ENCODE measurements at regions not wholly inside any gene's neighbourhood (a gene's known extent, or its start where the extent isn't known, plus 50 kb on each side); places are given as distances from the start of the nearest gene placed in this dataset.

DNA sequence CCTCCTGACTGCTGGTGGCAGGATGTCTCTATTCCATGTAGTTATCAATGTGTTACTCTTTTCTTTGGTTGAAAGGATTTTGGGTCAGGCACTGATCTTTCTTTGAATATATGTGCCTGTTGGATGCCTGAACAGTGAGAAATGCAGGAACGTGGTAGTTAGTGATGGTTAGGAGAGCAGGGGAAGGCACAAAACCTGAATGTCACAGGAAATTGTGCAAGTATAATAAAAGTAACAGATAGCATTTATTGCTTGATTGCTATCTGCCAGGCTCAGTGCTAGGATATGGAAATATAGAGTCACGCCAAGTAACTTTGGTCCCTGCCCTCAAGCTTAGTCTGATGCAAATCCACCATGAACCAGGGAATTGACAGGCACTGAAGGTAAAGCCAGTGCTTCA, 219.8 kb upstream of the FAT1 start:
- H3K18ac ChIP-seq (ENCODE audit: extremely low read depth, low read length), result no peak overlapping the region
- DNase-seq (ENCODE audit: low read depth in 1 of 2, low spot score in 2 of 2) (no peak), FAIRE-seq (no peak)
- no peak overlapping the region for H3K56ac ChIP-seq (replicated peaks; ENCODE audit: insufficient read length, low read depth, low read length)
- H4K5ac ChIP-seq (ENCODE audit: insufficient read length, low read depth, low read length), result no peak overlapping the region
- H3K4me2 ChIP-seq (ENCODE audit: insufficient read depth in 1 of 2, low read depth in 2 of 2, low read length in 2 of 2), result no peak overlapping the region
- no peaks in the 10 kb centered on the region for H3K79me2 ChIP-seq (ENCODE audit: control insufficient read depth in 1 of 2, insufficient read depth in 2 of 2, low read length in 2 of 2)
- H3K36me3 ChIP-seq (ENCODE audit: control insufficient read depth in 2 of 4, insufficient read depth in 4 of 4, low read length in 3 of 4), result no peaks in the 10 kb centered on the region
- H3K4me3 ChIP-seq (ENCODE audit: extremely low read depth in 1 of 4, insufficient read depth in 2 of 4, low read depth in 3 of 4, low read length in 4 of 4), result no peak overlapping the region
- H3K23me2 ChIP-seq (ENCODE audit: low read depth, low read length), result no peaks in the 10 kb centered on the region
- no peak overlapping the region for H4K8ac ChIP-seq (ENCODE audit: extremely low read depth, insufficient read depth, low read length)
- H3K27me3 ChIP-seq (replicated peaks in 1 of 4; ENCODE audit: control insufficient read depth in 3 of 4, extremely low read depth in 1 of 4, insufficient read depth in 3 of 4, low read length in 3 of 4), result no peaks in the 10 kb centered on the region
- H2BK20ac ChIP-seq (ENCODE audit: low read length), result no peak overlapping the region
- no peak overlapping the region for H2BK12ac ChIP-seq (ENCODE audit: low read depth, low read length)
- H3K4ac ChIP-seq (replicated peaks; ENCODE audit: insufficient read length, low read depth, low read length), result no peak overlapping the region
- no peak overlapping the region for H2BK5ac ChIP-seq (ENCODE audit: low read depth, low read length)
- H2BK120ac ChIP-seq (replicated peaks; ENCODE audit: low read depth, low read length), result no peak overlapping the region
- POLR2A ChIA-PET (ENCODE audit: partially characterized antibody), result interaction anchor here (0.9 kb wide), 1 partner anchor 10 kb away, joined by 3 read pairs; no protein-coding TSS in a partner anchor
- no peak overlapping the region for H3K14ac ChIP-seq (ENCODE audit: insufficient read length)
- H4K91ac ChIP-seq (replicated peaks; ENCODE audit: insufficient read length, low read length), result no peak overlapping the region
- no peak overlapping the region for H3K9ac ChIP-seq (replicated peaks in 1 of 4; ENCODE audit: extremely low read depth in 1 of 4, low read depth in 3 of 4, low read length in 3 of 4)
- H3K79me1 ChIP-seq (ENCODE audit: low read depth, low read length), result no peaks in the 10 kb centered on the region
- no peaks in the 10 kb centered on the region for H4K20me1 ChIP-seq (replicated peaks in 1 of 2; ENCODE audit: control insufficient read depth in 1 of 2, insufficient read depth in 2 of 2, low read length in 2 of 2)
- CTCF ChIA-PET (ENCODE audit: partially characterized antibody), result interaction anchor here (1.1 to 1.5 kb wide), 3 partner anchors 40 to 437 kb away, joined by 3 to 4 read pairs (median 3); no protein-coding TSS in a partner anchor
- H2AK5ac ChIP-seq (ENCODE audit: low read depth, low read length), result no peak overlapping the region
- no peak overlapping the region for H3K23ac ChIP-seq (ENCODE audit: insufficient read length)
- no peaks in the 10 kb centered on the region for H3K9me3 ChIP-seq (ENCODE audit: insufficient read depth in 2 of 2, low read depth in 1 of 2, low read length in 1 of 2)
- 88% methylated on average over 2 of the region's 2 CpGs; no CpG with 5 or more reads in 1 of the 2 experiments for WGBS, 2 experiments (ENCODE audit: extremely low coverage in 1 of 2, insufficient coverage in 1 of 2, insufficient read length in 1 of 2, insufficient replicate concordance in 2 of 2, low coverage in 1 of 2, low lambda C conversion rate in 2 of 2, missing lambda C conversion rate in 1 of 2)
- no peak overlapping the region for H3K27ac ChIP-seq (ENCODE audit: low read depth, low read length)
- no peak overlapping the region for H2BK15ac ChIP-seq (ENCODE audit: low read length)
- H2AFZ ChIP-seq (ENCODE audit: low read length), result no peak overlapping the region
- H3K4me1 ChIP-seq (replicated peaks in 1 of 4; ENCODE audit: control insufficient read depth in 3 of 4, insufficient read depth in 4 of 4, low read length in 3 of 4), result peaks cover 0 to 6% (median 2%) of the 10 kb centered on the region in 4 experiments; a peak in 4 of 7 replicates
- TF ChIP-seq EGR1 (IDR thresholded peaks at IDR 0.05; ENCODE audit: borderline replicate concordance, low read depth, low read length) (no peak), SIX5 (IDR thresholded peaks at IDR 0.05; ENCODE audit: low read depth, low read length) (no peak), KDM4A (IDR thresholded peaks at IDR 0.05; ENCODE audit: low read depth, low read length, severe bottlenecking) (no peak), SUZ12 (IDR thresholded peaks at IDR 0.05; ENCODE audit: low read length) (no peak), BACH1 (IDR thresholded peaks at IDR 0.05; ENCODE audit: low read length) (no peak), KDM5A (IDR thresholded peaks at IDR 0.05; ENCODE audit: low read length) (no peak), HDAC2 (IDR thresholded peaks at IDR 0.05; ENCODE audit: borderline replicate concordance in 1 of 2, low read depth in 2 of 2, low read length in 2 of 2) (no peak), HDAC6 (IDR thresholded peaks at IDR 0.05; ENCODE audit: low read depth, low read length) (no peak), FOSL1 (IDR thresholded peaks at IDR 0.05; ENCODE audit: insufficient read depth, low read depth, low read length) (no peak), GTF2F1 (IDR thresholded peaks at IDR 0.05; ENCODE audit: borderline replicate concordance, low read depth, low read length) (no peak)
- TF ChIP-seq, protein P1, sequence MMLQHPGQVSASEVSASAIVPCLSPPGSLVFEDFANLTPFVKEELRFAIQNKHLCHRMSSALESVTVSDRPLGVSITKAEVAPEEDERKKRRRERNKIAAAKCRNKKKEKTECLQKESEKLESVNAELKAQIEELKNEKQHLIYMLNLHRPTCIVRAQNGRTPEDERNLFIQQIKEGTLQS (IDR thresholded peaks at IDR 0.05; ENCODE audit: insufficient read depth, low read depth, low read length), result no peak
- TF ChIP-seq, protein P2, sequence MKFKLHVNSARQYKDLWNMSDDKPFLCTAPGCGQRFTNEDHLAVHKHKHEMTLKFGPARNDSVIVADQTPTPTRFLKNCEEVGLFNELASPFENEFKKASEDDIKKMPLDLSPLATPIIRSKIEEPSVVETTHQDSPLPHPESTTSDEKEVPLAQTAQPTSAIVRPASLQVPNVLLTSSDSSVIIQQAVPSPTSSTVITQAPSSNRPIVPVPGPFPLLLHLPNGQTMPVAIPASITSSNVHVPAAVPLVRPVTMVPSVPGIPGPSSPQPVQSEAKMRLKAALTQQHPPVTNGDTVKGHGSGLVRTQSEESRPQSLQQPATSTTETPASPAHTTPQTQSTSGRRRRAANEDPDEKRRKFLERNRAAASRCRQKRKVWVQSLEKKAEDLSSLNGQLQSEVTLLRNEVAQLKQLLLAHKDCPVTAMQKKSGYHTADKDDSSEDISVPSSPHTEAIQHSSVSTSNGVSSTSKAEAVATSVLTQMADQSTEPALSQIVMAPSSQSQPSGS (IDR thresholded peaks at IDR 0.05; ENCODE audit: low read length), result no peak

Data from H1 (cell line).